GM23338 (cell line): ENCODE measurements at regions not wholly inside any gene's neighbourhood (a gene's known extent, or its start where the extent isn't known, plus 50 kb on each side); places are given as distances from the start of the nearest gene placed in this dataset.

ENCODE experiments used
- CREB1 ChIP-seq: fragments of 250-450 bp; sonication (Bioruptor Pico); IDR thresholded peaks from 2 replicates; pipeline ENCODE4 v1.5.0; 2020; ENCODE audit warnings: low read depth, mild to moderate bottlenecking, moderate library complexity
- CTCF ChIP-seq, 2 experiments: fragments of 200-600 bp in 1 of 2; sonication (generic) in 1 of 2; conservative IDR thresholded peaks; 2 replicates each; pipeline versions ENCODE4 v1.5.1 to v1.6.1; 2016 to 2017; ENCODE audit warnings: antibody characterized with exemption in 2 of 2, low read depth in 2 of 2, mild to moderate bottlenecking in 2 of 2, moderate library complexity in 1 of 2
- EZH2 ChIP-seq: fragments of 200-600 bp; sonication (generic); IDR thresholded peaks from one replicate; pipeline ENCODE4 v1.8.0; 2017; ENCODE audit warnings: antibody characterized with exemption, mild to moderate bottlenecking, low read depth; ENCODE audit not compliant: unreplicated experiment
- EZH2phosphoT487 ChIP-seq: fragments of 200-600 bp; sonication (generic); IDR thresholded peaks from one replicate; pipeline ENCODE4 v1.8.1; 2018; ENCODE audit warnings: antibody characterized with exemption; ENCODE audit not compliant: unreplicated experiment
- JUNB ChIP-seq: IDR thresholded peaks from one replicate; pipeline ENCODE4 v1.6.1; 2016; ENCODE audit warnings: antibody characterized with exemption; ENCODE audit not compliant: unreplicated experiment
- POLR2AphosphoS5 ChIP-seq: IDR thresholded peaks from 2 replicates; pipeline ENCODE4 v1.6.1; 2016; ENCODE audit warnings: antibody characterized with exemption, low read depth
- STAT1 ChIP-seq: IDR thresholded peaks from one replicate; pipeline ENCODE4 v1.6.1; 2016; ENCODE audit warnings: antibody characterized with exemption; ENCODE audit not compliant: unreplicated experiment
- ZNF114 ChIP-seq: fragments of 250-450 bp; sonication (Bioruptor Pico); IDR thresholded peaks from 2 replicates; pipeline ENCODE4 v1.5.0; 2020; ENCODE audit warnings: mild to moderate bottlenecking, moderate library complexity
- TF ChIP-seq, protein P1 (sequence below): IDR thresholded peaks from one replicate; pipeline ENCODE4 v1.6.1; 2018; ENCODE audit warnings: antibody characterized with exemption; ENCODE audit not compliant: unreplicated experiment

GRCh38 chr4:140267576-140267975, 105.9 kb upstream of the SCOC start:
- TF ChIP-seq ZNF114 (no peak), POLR2AphosphoS5 (no peak), CTCF (conservative IDR thresholded peaks at IDR 0.05; ENCODE audit: low read depth in 2 of 2) (no peak), EZH2 (no peak), CREB1 (CRISPR knock-in tag) (no peak), STAT1 (no peak), JUNB (no peak), EZH2phosphoT487 (no peak)
- TF ChIP-seq, protein P1, sequence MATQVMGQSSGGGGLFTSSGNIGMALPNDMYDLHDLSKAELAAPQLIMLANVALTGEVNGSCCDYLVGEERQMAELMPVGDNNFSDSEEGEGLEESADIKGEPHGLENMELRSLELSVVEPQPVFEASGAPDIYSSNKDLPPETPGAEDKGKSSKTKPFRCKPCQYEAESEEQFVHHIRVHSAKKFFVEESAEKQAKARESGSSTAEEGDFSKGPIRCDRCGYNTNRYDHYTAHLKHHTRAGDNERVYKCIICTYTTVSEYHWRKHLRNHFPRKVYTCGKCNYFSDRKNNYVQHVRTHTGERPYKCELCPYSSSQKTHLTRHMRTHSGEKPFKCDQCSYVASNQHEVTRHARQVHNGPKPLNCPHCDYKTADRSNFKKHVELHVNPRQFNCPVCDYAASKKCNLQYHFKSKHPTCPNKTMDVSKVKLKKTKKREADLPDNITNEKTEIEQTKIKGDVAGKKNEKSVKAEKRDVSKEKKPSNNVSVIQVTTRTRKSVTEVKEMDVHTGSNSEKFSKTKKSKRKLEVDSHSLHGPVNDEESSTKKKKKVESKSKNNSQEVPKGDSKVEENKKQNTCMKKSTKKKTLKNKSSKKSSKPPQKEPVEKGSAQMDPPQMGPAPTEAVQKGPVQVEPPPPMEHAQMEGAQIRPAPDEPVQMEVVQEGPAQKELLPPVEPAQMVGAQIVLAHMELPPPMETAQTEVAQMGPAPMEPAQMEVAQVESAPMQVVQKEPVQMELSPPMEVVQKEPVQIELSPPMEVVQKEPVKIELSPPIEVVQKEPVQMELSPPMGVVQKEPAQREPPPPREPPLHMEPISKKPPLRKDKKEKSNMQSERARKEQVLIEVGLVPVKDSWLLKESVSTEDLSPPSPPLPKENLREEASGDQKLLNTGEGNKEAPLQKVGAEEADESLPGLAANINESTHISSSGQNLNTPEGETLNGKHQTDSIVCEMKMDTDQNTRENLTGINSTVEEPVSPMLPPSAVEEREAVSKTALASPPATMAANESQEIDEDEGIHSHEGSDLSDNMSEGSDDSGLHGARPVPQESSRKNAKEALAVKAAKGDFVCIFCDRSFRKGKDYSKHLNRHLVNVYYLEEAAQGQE, result no peak
